ENCODE measurements at regions not wholly inside any gene's neighbourhood (a gene's known extent, or its start where the extent isn't known, plus 50 kb on each side); places are given as distances from the start of the nearest gene placed in this dataset.

- H3K9me3 Mint-ChIP-seq (ENCODE audit: unreplicated experiment): peaks cover 3% of the 10 kb centered on the region
- H3K36me3 Mint-ChIP-seq (ENCODE audit: low read depth, unreplicated experiment): no peaks in the 10 kb centered on the region
- H3K27ac ChIP-seq (ENCODE audit: low read depth, low read length): no peak overlapping the region
These were observed 794.9 kb upstream of the ACVR2A start for GRCh38 chr2:147049957-147050356.

GRCh38 chr2:147046473-147046872 lies 798.4 kb upstream of the ACVR2A start:
- FAIRE-seq: no peak
- Histone ChIP-seq H2AFZ (ENCODE audit: low read depth, low read length) (no peak overlapping the region), H3K4me2 (ENCODE audit: low read length) (no peak overlapping the region)

More at GRCh38 chr2:147049957-147050356, 794.9 kb upstream of the ACVR2A start:
- no peaks in the 10 kb centered on the region for H3K4me1 Mint-ChIP-seq (ENCODE audit: low read depth, unreplicated experiment)
- H3K27ac Mint-ChIP-seq (ENCODE audit: unreplicated experiment): no peak overlapping the region
- Histone ChIP-seq H3K79me2 (ENCODE audit: insufficient read depth, low read length) (no peaks in the 10 kb centered on the region), H2AFZ (ENCODE audit: low read depth, low read length) (no peak overlapping the region), H3K9me3 (ENCODE audit: insufficient read depth, low read depth, low read length) (no peaks in the 10 kb centered on the region), H3K27me3 (ENCODE audit: insufficient read depth, low read length) (no peaks in the 10 kb centered on the region), H3K36me3 (ENCODE audit: insufficient read depth, low read length) (no peaks in the 10 kb centered on the region), H3K4me2 (ENCODE audit: low read length) (no peak overlapping the region), H3K4me3 (ENCODE audit: insufficient read depth, low read depth, low read length) (no peak overlapping the region), H3K4me1 (ENCODE audit: insufficient read depth, low read length) (no peaks in the 10 kb centered on the region), H3K9ac (ENCODE audit: low read length) (no peak overlapping the region), H4K20me1 (ENCODE audit: insufficient read depth, low read length) (no peaks in the 10 kb centered on the region)
- H3K4me3 Mint-ChIP-seq (ENCODE audit: unreplicated experiment): no peak overlapping the region
- no peak for FAIRE-seq
- H3K27me3 Mint-ChIP-seq (ENCODE audit: low read depth, unreplicated experiment): no peaks in the 10 kb centered on the region
- DNase-seq (ENCODE audit: low read depth): no peak
- TF ChIP-seq CTCF (IDR thresholded peaks at IDR 0.05; ENCODE audit: insufficient read depth, low read depth, low read length): no peak

GRCh38 chr2:147045113-147045512 lies 799.7 kb upstream of the ACVR2A start:
- Mint-ChIP-seq H3K4me3 (ENCODE audit: unreplicated experiment) (no peak overlapping the region), H3K36me3 (ENCODE audit: low read depth, unreplicated experiment) (no peaks in the 10 kb centered on the region), H3K9me3 (ENCODE audit: unreplicated experiment) (no peaks in the 10 kb centered on the region), H3K27ac (ENCODE audit: unreplicated experiment) (peak overlapping the region; percentile 94), H3K4me1 (ENCODE audit: low read depth, unreplicated experiment) (no peaks in the 10 kb centered on the region), H3K27me3 (ENCODE audit: low read depth, unreplicated experiment) (no peaks in the 10 kb centered on the region)
- Histone ChIP-seq H3K4me3 (ENCODE audit: insufficient read depth, low read depth, low read length) (no peak overlapping the region), H3K36me3 (ENCODE audit: insufficient read depth, low read length) (no peaks in the 10 kb centered on the region), H4K20me1 (ENCODE audit: insufficient read depth, low read length) (no peaks in the 10 kb centered on the region), H2AFZ (ENCODE audit: low read depth, low read length) (no peak overlapping the region), H3K9ac (ENCODE audit: low read length) (no peak overlapping the region), H3K9me3 (ENCODE audit: insufficient read depth, low read depth, low read length) (no peaks in the 10 kb centered on the region), H3K27ac (ENCODE audit: low read depth, low read length) (no peak overlapping the region), H3K79me2 (ENCODE audit: insufficient read depth, low read length) (no peaks in the 10 kb centered on the region), H3K4me1 (ENCODE audit: insufficient read depth, low read length) (no peaks in the 10 kb centered on the region), H3K4me2 (ENCODE audit: low read length) (no peak overlapping the region), H3K27me3 (ENCODE audit: insufficient read depth, low read length) (no peaks in the 10 kb centered on the region)
- FAIRE-seq (peak; percentile 43), DNase-seq (ENCODE audit: low read depth) (peak; percentile 21)
- TF ChIP-seq EZH2 (IDR thresholded peaks at IDR 0.05; ENCODE audit: insufficient read depth, low read length): no peak
- peak; percentile 63 for TF ChIP-seq CTCF (IDR thresholded peaks at IDR 0.05; ENCODE audit: insufficient read depth, low read depth, low read length)

More at GRCh38 chr2:147046473-147046872, 798.4 kb upstream of the ACVR2A start:
- Mint-ChIP-seq H3K36me3 (ENCODE audit: low read depth, unreplicated experiment) (no peaks in the 10 kb centered on the region), H3K4me1 (ENCODE audit: low read depth, unreplicated experiment) (no peaks in the 10 kb centered on the region), H3K27me3 (ENCODE audit: low read depth, unreplicated experiment) (no peaks in the 10 kb centered on the region), H3K27ac (ENCODE audit: unreplicated experiment) (no peak overlapping the region), H3K4me3 (ENCODE audit: unreplicated experiment) (no peak overlapping the region), H3K9me3 (ENCODE audit: unreplicated experiment) (no peaks in the 10 kb centered on the region)
- DNase-seq (ENCODE audit: low read depth): no peak
- Histone ChIP-seq H3K27ac (ENCODE audit: low read depth, low read length) (no peak overlapping the region), H3K9me3 (ENCODE audit: insufficient read depth, low read depth, low read length) (no peaks in the 10 kb centered on the region), H3K27me3 (ENCODE audit: insufficient read depth, low read length) (no peaks in the 10 kb centered on the region), H4K20me1 (ENCODE audit: insufficient read depth, low read length) (no peaks in the 10 kb centered on the region), H3K4me3 (ENCODE audit: insufficient read depth, low read depth, low read length) (no peak overlapping the region), H3K9ac (ENCODE audit: low read length) (no peak overlapping the region), H3K4me1 (ENCODE audit: insufficient read depth, low read length) (no peaks in the 10 kb centered on the region), H3K79me2 (ENCODE audit: insufficient read depth, low read length) (no peaks in the 10 kb centered on the region), H3K36me3 (ENCODE audit: insufficient read depth, low read length) (no peaks in the 10 kb centered on the region)
- TF ChIP-seq CTCF (IDR thresholded peaks at IDR 0.05; ENCODE audit: insufficient read depth, low read depth, low read length): no peak
- no peak for TF ChIP-seq EZH2 (IDR thresholded peaks at IDR 0.05; ENCODE audit: insufficient read depth, low read length)

Measured in astrocyte (in vitro differentiated cells and primary cell).